Spleen (tissue), 11 donors: ENCODE measurements at regions not wholly inside any gene's neighbourhood (a gene's known extent, or its start where the extent isn't known, plus 50 kb on each side); places are given as distances from the start of the nearest gene placed in this dataset.

ENCODE experiments used
- DNase-seq: peaks from one replicate; pipeline ENCODE4 v3.0.0-alpha.2; 2020
- H3K27ac ChIP-seq, 8 donors: fragments of 200-600 bp; sonication (generic) in 7 of 8; 1 replicate in 4 of 8; 2 replicates in 4 of 8; pipeline versions ENCODE4 v1.5.0 to v1.8.0; 2016 to 2021; ENCODE audit warnings: inconsistent platforms in 4 of 8, mild to moderate bottlenecking in 4 of 8, moderate library complexity in 1 of 8
- H3K27me3 ChIP-seq, 7 donors: fragments of 200-600 bp; sonication (generic) in 6 of 7; replicated peaks in 1 of 7; 1 replicate in 4 of 7; 2 replicates in 3 of 7; pipeline versions ENCODE4 v1.5.0 to v1.8.0; 2016 to 2021; ENCODE audit warnings: inconsistent platforms in 3 of 7, mild to moderate bottlenecking in 1 of 7
- H3K36me3 ChIP-seq, 6 donors: fragments of 200-600 bp; sonication (generic) in 5 of 6; 1 replicate in 4 of 6; 2 replicates in 2 of 6; pipeline versions ENCODE4 v1.5.0 to v1.8.0; 2016 to 2021; ENCODE audit warnings: inconsistent platforms in 2 of 6
- H3K4me1 ChIP-seq, 6 donors: fragments of 200-600 bp; sonication (generic) in 5 of 6; 1 replicate in 3 of 6; 2 replicates in 3 of 6; pipeline versions ENCODE4 v1.5.0 to v1.8.0; 2016 to 2021; ENCODE audit warnings: inconsistent platforms in 3 of 6
- H3K4me3 ChIP-seq, 8 donors: fragments of 200-600 bp; sonication (generic) in 7 of 8; 1 replicate in 4 of 8; 2 replicates in 4 of 8; pipeline versions ENCODE4 v1.5.0 to v1.8.0; 2016 to 2021; ENCODE audit warnings: inconsistent platforms in 4 of 8, mild to moderate bottlenecking in 4 of 8, moderate library complexity in 2 of 8
- H3K9me3 ChIP-seq, 8 donors: fragments of 200-600 bp; sonication (generic) in 7 of 8; 1 replicate in 4 of 8; 2 replicates in 4 of 8; pipeline versions ENCODE4 v1.5.0 to v1.8.0; 2016 to 2021; ENCODE audit warnings: inconsistent platforms in 4 of 8
- POLR2A ChIP-seq, 3 donors: fragments of 450-650 bp; IDR thresholded peaks; one replicate each; pipeline ENCODE4 v1.5.1; 2017; ENCODE audit warnings: antibody characterized with exemption in 3 of 3, mild to moderate bottlenecking in 1 of 3
- POLR2AphosphoS5 ChIP-seq, 3 donors: sonication (generic); formaldehyde crosslinking; IDR thresholded peaks; one replicate each; pipeline ENCODE4 v1.5.1; 2017; ENCODE audit warnings: antibody characterized with exemption in 3 of 3
- WGBS, 5 donors: extraction: QIAGEN DNeasy Blood & Tissue Kit in 3 of 5; methylation state at CpG; one replicate each; pipeline versions ENCODE4 v1.1.5 to v1.1.7; 2013 to 2018; 5-methylcytosine and 5-hydroxymethylcytosine counted together
- intact Hi-C: fragments of 100-400 bp; cut with DNase I; formaldehyde crosslinking; loops from one replicate; pipeline ENCODE4 v1.15.0; 2023; ENCODE audit warnings: low total_unique reads
- TF ChIP-seq, protein P1 (sequence below), 11 experiments: fragments of 200-600 bp in 7 of 11; fragments of 450-650 bp in 4 of 11; sonication (generic) in 4 of 11; IDR thresholded peaks in 8 of 11; conservative IDR thresholded peaks in 3 of 11; 1 replicate in 7 of 11; 2 replicates in 4 of 11; pipeline versions ENCODE4 v1.4.0 to v1.8.0; 2016 to 2021; ENCODE audit warnings: antibody characterized with exemption in 11 of 11, inconsistent platforms in 4 of 11, mild to moderate bottlenecking in 1 of 11
- donor health status: healthy with polysubstance abuse.
- donor health status: DM: no; HTN: no; CAD: no; lungs with moderate emphysema.
- donor health status: DM: no; HTN: no; CAD: no.
- donor health status: Bipolar disorder and iron deficiency.
- donor health status: healthy.
- donor health status: DM: no; HTN: no; CAD: no.
- donor health status: DM: yes; HTN: yes; CAD: no.

DNA sequence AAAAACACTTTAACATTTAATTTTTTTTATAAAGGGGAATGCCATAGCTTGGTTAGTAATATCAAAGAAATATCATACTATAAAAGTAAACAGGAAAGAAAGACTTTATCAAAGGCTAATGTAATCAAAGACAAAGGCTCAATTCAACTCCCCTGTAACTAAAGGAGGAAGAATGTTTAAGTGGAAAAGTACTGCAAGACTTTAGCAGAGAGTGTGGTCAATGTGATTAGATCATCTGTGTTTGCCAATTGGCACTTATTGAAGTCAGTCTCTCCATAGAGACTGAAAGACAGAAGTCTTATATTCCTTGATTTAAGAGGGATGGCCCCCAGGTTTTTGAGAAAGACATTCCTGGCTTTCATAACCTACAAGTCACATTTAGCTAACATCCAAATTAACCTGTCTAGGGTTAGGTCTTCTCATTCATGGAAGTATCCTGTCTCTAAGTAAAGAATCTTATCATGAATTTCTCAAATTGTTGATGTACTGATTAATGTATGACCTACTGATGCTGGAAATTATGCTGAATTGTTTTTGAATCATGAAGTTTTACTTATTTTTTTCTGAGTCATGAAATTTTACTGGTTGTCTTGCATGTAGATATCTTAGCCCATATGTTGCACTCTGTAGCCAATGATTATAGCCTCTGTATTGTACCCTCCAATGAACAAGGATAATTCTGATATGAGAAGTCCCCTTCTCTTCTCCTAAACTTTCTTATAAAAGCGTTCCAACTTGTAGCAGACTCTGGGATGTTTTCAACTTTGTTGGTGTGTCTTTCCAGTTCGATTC lies 65.4 kb downstream of the ATXN7L3B start:
- H3K4me1 ChIP-seq: no peaks in the 10 kb centered on the region
- WGBS, 5 donors: 68 to 75% (median 72%) methylated on average over 2 of the region's 2 CpGs
- no peaks in the 10 kb centered on the region for H3K36me3 ChIP-seq
- H3K4me3 ChIP-seq: no peak overlapping the region
- no peak overlapping the region for H3K27ac ChIP-seq
- intact Hi-C loops: no loop called here
- H3K27me3 ChIP-seq: no peaks in the 10 kb centered on the region
- DNase-seq: no peak
- H3K9me3 ChIP-seq: peaks cover 0 to 13% (median 8%) of the 10 kb centered on the region in 8 donors
- TF ChIP-seq POLR2AphosphoS5 (IDR thresholded peaks at IDR 0.05) (no peak), POLR2A (IDR thresholded peaks at IDR 0.05) (no peak)
- TF ChIP-seq, protein P1, sequence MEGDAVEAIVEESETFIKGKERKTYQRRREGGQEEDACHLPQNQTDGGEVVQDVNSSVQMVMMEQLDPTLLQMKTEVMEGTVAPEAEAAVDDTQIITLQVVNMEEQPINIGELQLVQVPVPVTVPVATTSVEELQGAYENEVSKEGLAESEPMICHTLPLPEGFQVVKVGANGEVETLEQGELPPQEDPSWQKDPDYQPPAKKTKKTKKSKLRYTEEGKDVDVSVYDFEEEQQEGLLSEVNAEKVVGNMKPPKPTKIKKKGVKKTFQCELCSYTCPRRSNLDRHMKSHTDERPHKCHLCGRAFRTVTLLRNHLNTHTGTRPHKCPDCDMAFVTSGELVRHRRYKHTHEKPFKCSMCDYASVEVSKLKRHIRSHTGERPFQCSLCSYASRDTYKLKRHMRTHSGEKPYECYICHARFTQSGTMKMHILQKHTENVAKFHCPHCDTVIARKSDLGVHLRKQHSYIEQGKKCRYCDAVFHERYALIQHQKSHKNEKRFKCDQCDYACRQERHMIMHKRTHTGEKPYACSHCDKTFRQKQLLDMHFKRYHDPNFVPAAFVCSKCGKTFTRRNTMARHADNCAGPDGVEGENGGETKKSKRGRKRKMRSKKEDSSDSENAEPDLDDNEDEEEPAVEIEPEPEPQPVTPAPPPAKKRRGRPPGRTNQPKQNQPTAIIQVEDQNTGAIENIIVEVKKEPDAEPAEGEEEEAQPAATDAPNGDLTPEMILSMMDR (IDR thresholded peaks at IDR 0.05 in 8 of 11, conservative IDR thresholded peaks at IDR 0.05 in 3 of 11): no peak

DNA sequence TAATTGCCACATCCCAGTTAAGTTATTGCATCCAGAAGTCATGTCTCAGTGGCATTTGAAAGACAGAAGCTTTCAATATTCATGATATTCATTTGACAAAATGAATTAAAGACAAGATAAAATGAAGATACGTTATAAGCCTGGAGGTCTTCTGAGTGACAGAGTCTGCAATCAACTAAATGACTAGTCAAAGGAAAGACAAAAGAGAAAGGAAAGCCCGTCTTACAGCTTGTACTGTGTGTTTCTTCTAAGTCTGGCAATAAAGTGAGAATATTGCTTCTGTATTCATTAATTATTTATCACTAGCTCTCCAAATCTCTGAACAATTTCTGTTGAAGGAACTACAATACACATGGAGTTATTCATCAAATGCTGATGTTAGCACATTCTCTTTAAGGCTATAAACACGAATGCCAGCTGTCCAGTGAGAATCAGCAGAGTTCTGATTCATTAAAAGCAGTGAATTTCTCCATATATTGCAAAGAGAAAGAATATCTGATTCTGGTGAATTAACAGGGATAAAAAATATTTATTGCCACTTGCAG lies 70.7 kb downstream of the ATXN7L3B start:
- Histone ChIP-seq H3K9me3 (no peaks in the 10 kb centered on the region), H3K4me3 (no peak overlapping the region), H3K27me3 (no peaks in the 10 kb centered on the region), H3K36me3 (no peaks in the 10 kb centered on the region), H3K4me1 (no peaks in the 10 kb centered on the region), H3K27ac (no peak overlapping the region)
- 56 to 71% (median 69%) methylated on average over 3 of the region's 3 CpGs for WGBS, 5 donors
- TF ChIP-seq, protein P1 (IDR thresholded peaks at IDR 0.05 in 8 of 11, conservative IDR thresholded peaks at IDR 0.05 in 3 of 11): no peak
- no peak for TF ChIP-seq POLR2AphosphoS5 (IDR thresholded peaks at IDR 0.05)
- TF ChIP-seq POLR2A (IDR thresholded peaks at IDR 0.05): no peak
- intact Hi-C loops: no loop called here
- DNase-seq: no peak

DNA sequence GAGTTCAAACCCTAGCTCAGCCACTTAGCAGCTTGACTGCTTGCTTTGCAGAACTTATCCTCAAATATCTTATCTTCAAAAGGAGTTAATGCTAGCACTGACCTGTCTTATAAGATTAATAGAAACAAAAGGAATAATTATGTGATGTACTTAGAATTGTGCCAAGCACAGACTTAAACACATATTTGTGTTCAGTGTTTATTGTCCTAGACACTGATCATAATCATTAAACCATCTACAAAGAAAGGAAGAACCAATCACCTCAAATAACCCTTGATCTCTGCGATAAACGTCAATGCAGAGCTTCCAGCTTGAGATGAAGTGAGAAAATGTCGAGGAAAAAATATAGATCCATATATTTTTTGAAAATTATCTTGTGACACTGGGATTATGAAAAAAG lies 73.1 kb downstream of the ATXN7L3B start:
- TF ChIP-seq POLR2A (IDR thresholded peaks at IDR 0.05) (no peak), POLR2AphosphoS5 (IDR thresholded peaks at IDR 0.05) (no peak)
- TF ChIP-seq, protein P1 (IDR thresholded peaks at IDR 0.05 in 8 of 11, conservative IDR thresholded peaks at IDR 0.05 in 3 of 11): no peak
- Histone ChIP-seq H3K27me3 (no peaks in the 10 kb centered on the region), H3K27ac (no peak overlapping the region), H3K9me3 (no peaks in the 10 kb centered on the region), H3K36me3 (no peaks in the 10 kb centered on the region), H3K4me1 (no peaks in the 10 kb centered on the region), H3K4me3 (no peak overlapping the region)
- WGBS, 5 donors: 72 to 85% (median 79%) methylated on average over 3 of the region's 3 CpGs
- intact Hi-C loops: no loop called here
- no peak for DNase-seq

DNA sequence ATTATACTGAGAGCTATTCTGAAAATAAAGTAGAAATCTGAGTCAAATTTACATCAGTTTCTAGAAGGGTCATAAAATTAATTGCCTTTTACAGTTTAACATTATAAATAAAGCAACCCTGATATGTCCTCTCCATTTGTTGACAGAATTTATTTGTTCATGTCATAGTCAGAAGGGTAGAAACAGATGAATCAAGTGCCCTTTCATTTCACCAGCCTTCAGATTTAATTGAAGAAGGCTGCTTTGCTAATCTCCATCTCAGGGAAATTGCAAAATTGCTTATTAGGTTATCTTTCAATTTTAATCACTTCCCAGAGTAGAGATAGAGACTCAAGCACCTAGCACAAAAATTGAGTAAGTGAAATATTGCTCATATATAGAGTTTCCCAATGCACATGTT lies 76.8 kb downstream of the ATXN7L3B start:
- intact Hi-C loops: no loop called here
- no peak for DNase-seq
- no peaks in the 10 kb centered on the region for H3K4me1 ChIP-seq

More for the DNA sequence above, 76.8 kb downstream of the ATXN7L3B start:
- Histone ChIP-seq H3K27me3 (no peaks in the 10 kb centered on the region), H3K36me3 (no peaks in the 10 kb centered on the region), H3K27ac (no peak overlapping the region), H3K4me3 (no peak overlapping the region), H3K9me3 (no peaks in the 10 kb centered on the region)
- TF ChIP-seq, protein P1 (IDR thresholded peaks at IDR 0.05 in 8 of 11, conservative IDR thresholded peaks at IDR 0.05 in 3 of 11): no peak
